IMR-90 (cell line): ENCODE measurements at regions not wholly inside any gene's neighbourhood (a gene's known extent, or its start where the extent isn't known, plus 50 kb on each side); places are given as distances from the start of the nearest gene placed in this dataset.

Source experiments
- ATAC-seq: fragments of 200-7000 bp; cut with Tn5 transposase; 2 replicates; pipeline ENCODE4 v1.9.1; 2020; ENCODE audit warnings: low read depth, mild to moderate bottlenecking, moderate library complexity
- BruUV-seq: library from RNA; stranded (reverse); fragments of 400-500 nt; replicated peaks from 2 replicates; lab custom pipeline; 2021; lab: Mats Ljungman, UMichigan
- CTCF ChIA-PET: fragments of 300-600 bp; formaldehyde crosslinking; extraction: SDS; loops from one replicate; lab custom pipeline; 2021; ENCODE audit warnings: antibody characterized with exemption; lab: Yijun Ruan, JAX
- POLR2A ChIA-PET: fragments of 300-600 bp; sonication (Branson Sonifier 250); formaldehyde crosslinking; loops from one replicate; lab custom pipeline; 2022; ENCODE audit warnings: antibody characterized with exemption; ENCODE audit not compliant: unreplicated experiment; lab: Charles Lee
- DNase-seq: peaks from one replicate; pipeline ENCODE4 v3.0.0; 2013
- H2AFZ ChIP-seq: replicated peaks from 2 replicates; pipeline ENCODE3; 2013; ENCODE audit warnings: low read length, mild to moderate bottlenecking; ENCODE audit not compliant: poor library complexity
- H2AK5ac ChIP-seq: 2 replicates; pipeline ENCODE4 v1.6.1; 2013; ENCODE audit warnings: low read depth, low read length, inconsistent platforms
- H2AK9ac ChIP-seq: replicated peaks from 2 replicates; pipeline ENCODE3; 2013; ENCODE audit warnings: mild to moderate bottlenecking, low read depth, low read length, moderate library complexity; ENCODE audit not compliant: poor library complexity
- H2BK120ac ChIP-seq: 2 replicates; pipeline ENCODE4 v1.6.1; 2013; ENCODE audit warnings: low read depth, low read length, inconsistent platforms
- H2BK15ac ChIP-seq: 3 replicates; pipeline ENCODE4 v1.6.1; 2013; ENCODE audit warnings: low read depth, low read length, inconsistent platforms
- H2BK20ac ChIP-seq: 2 replicates; pipeline ENCODE4 v1.6.1; 2013; ENCODE audit warnings: low read depth, mild to moderate bottlenecking, inconsistent platforms, low read length, moderate library complexity
- H2BK5ac ChIP-seq: 2 replicates; pipeline ENCODE4 v1.6.1; 2013; ENCODE audit warnings: mild to moderate bottlenecking, low read depth, low read length, inconsistent platforms; ENCODE audit not compliant: poor library complexity, severe bottlenecking
- H3K14ac ChIP-seq: replicated peaks from 2 replicates; pipeline ENCODE4 v1.6.1; 2013; ENCODE audit warnings: low read depth, low read length, inconsistent platforms
- H3K18ac ChIP-seq: 2 replicates; pipeline ENCODE4 v1.6.1; 2013; ENCODE audit warnings: low read depth, low read length, control low read depth
- H3K23ac ChIP-seq: 2 replicates; pipeline ENCODE4 v1.6.1; 2013; ENCODE audit warnings: low read depth, low read length, inconsistent platforms
- H3K27ac ChIP-seq: 2 replicates; pipeline ENCODE4 v1.5.1; 2013; ENCODE audit warnings: mild to moderate bottlenecking, control low read depth, low read length; ENCODE audit not compliant: insufficient read depth
- H3K27me3 ChIP-seq: 2 replicates; pipeline ENCODE4 v1.6.1; 2013; ENCODE audit warnings: low read length; ENCODE audit not compliant: control insufficient read depth, insufficient read depth
- H3K36me3 ChIP-seq: 2 replicates; pipeline ENCODE4 v1.6.1; 2013; ENCODE audit warnings: low read length, mixed read lengths; ENCODE audit not compliant: control insufficient read depth, insufficient read depth
- H3K4ac ChIP-seq: 2 replicates; pipeline ENCODE4 v1.6.1; 2013; ENCODE audit warnings: low read depth, low read length, inconsistent platforms
- H3K4me1 ChIP-seq: 2 replicates; pipeline ENCODE4 v1.6.1; 2013; ENCODE audit warnings: low read length, mixed read lengths; ENCODE audit not compliant: control insufficient read depth, insufficient read depth
- H3K4me2 ChIP-seq: 2 replicates; pipeline ENCODE4 v1.6.1; 2013; ENCODE audit warnings: low read depth, mild to moderate bottlenecking, control low read depth, low read length, moderate library complexity
- H3K4me3 ChIP-seq: 2 replicates; pipeline ENCODE4 v1.5.1; 2013; ENCODE audit warnings: low read depth, mild to moderate bottlenecking, control low read depth, low read length, moderate library complexity; ENCODE audit not compliant: insufficient read depth
- H3K56ac ChIP-seq: 2 replicates; pipeline ENCODE4 v1.6.1; 2013; ENCODE audit warnings: low read length, inconsistent platforms; ENCODE audit not compliant: insufficient read depth; ENCODE audit errors: extremely low read depth
- H3K79me1 ChIP-seq, 2 experiments: 2 replicates each; pipeline ENCODE4 v1.6.1; 2013; ENCODE audit warnings: low read length in 2 of 2, inconsistent platforms in 1 of 2, low read depth in 1 of 2
- H3K9ac ChIP-seq: 2 replicates; pipeline ENCODE4 v1.6.1; 2013; ENCODE audit warnings: low read depth, low read length, control low read depth
- H3K9me1 ChIP-seq: 2 replicates; pipeline ENCODE4 v1.6.1; 2013; ENCODE audit warnings: low read length, inconsistent platforms; ENCODE audit not compliant: insufficient read depth
- H3K9me3 ChIP-seq: 2 replicates; pipeline ENCODE4 v1.6.1; 2013; ENCODE audit warnings: low read length; ENCODE audit not compliant: control insufficient read depth, insufficient read depth
- H4K20me1 ChIP-seq: 2 replicates; pipeline ENCODE4 v1.6.1; 2013; ENCODE audit warnings: low read length, inconsistent platforms; ENCODE audit not compliant: insufficient read depth
- H4K5ac ChIP-seq: 2 replicates; pipeline ENCODE4 v1.6.1; 2013; ENCODE audit warnings: mild to moderate bottlenecking, low read depth, low read length, control low read depth
- H4K8ac ChIP-seq, 2 experiments: 2 replicates each; pipeline ENCODE4 v1.6.1; 2013; ENCODE audit warnings: low read depth in 2 of 2, low read length in 2 of 2, control low read depth in 1 of 2, inconsistent platforms in 1 of 2
- H4K91ac ChIP-seq: 2 replicates; pipeline ENCODE4 v1.6.1; 2013; ENCODE audit warnings: low read depth, low read length, inconsistent platforms; ENCODE audit not compliant: insufficient read depth
- BHLHE40 ChIP-seq: fragments of 150-350 bp; IDR thresholded peaks from 2 replicates; pipeline ENCODE4 v1.6.1; 2016; ENCODE audit warnings: mild to moderate bottlenecking, low read depth, low read length
- CEBPB ChIP-seq: IDR thresholded peaks from 2 replicates; pipeline ENCODE4 v1.6.1; 2012; ENCODE audit warnings: low read depth, low read length, improper control_type of control experiment
- CHD1 ChIP-seq: IDR thresholded peaks from 2 replicates; pipeline ENCODE4 v1.6.1; 2012; ENCODE audit warnings: low read depth, low read length, improper control_type of control experiment
- CTCF ChIP-seq: conservative IDR thresholded peaks from 2 replicates; pipeline ENCODE4 v1.5.1; 2012; ENCODE audit warnings: mild to moderate bottlenecking, low read depth, low read length, improper control_type of control experiment
- FOS ChIP-seq: fragments of 150-350 bp; IDR thresholded peaks from 2 replicates; pipeline ENCODE4 v1.6.1; 2016; ENCODE audit warnings: low read depth, low read length
- MAZ ChIP-seq: IDR thresholded peaks from 2 replicates; pipeline ENCODE4 v1.6.1; 2012; ENCODE audit warnings: low read depth, mild to moderate bottlenecking, low read length, improper control_type of control experiment, moderate library complexity, borderline replicate concordance
- MXI1 ChIP-seq: IDR thresholded peaks from 2 replicates; pipeline ENCODE4 v1.6.1; 2012; ENCODE audit warnings: low read depth, mild to moderate bottlenecking, low read length, moderate library complexity, borderline replicate concordance
- NFE2L2 ChIP-seq: fragments of 150-350 bp; IDR thresholded peaks from 2 replicates; pipeline ENCODE4 v1.6.1; 2016; ENCODE audit warnings: low read depth, mild to moderate bottlenecking, low read length
- RAD21 ChIP-seq: IDR thresholded peaks from 2 replicates; pipeline ENCODE4 v1.6.1; 2012; ENCODE audit warnings: low read length, improper control_type of control experiment
- RCOR1 ChIP-seq: IDR thresholded peaks from 2 replicates; pipeline ENCODE4 v1.6.1; 2012; ENCODE audit warnings: mild to moderate bottlenecking, low read length, improper control_type of control experiment; ENCODE audit not compliant: insufficient replicate concordance
- RFX5 ChIP-seq: IDR thresholded peaks from 2 replicates; pipeline ENCODE4 v1.8.0; 2012; ENCODE audit warnings: low read depth, mild to moderate bottlenecking, low read length, moderate library complexity
- USF2 ChIP-seq: fragments of 150-350 bp; IDR thresholded peaks from 2 replicates; pipeline ENCODE4 v1.6.1; 2017; ENCODE audit warnings: mild to moderate bottlenecking, antibody characterized with exemption, low read length, low read depth
- WGBS, 2 experiments: methylation state at CpG; one replicate each; pipeline versions ENCODE4 v1.1.5 to v1.1.7; 2013; ENCODE audit warnings: missing lambda C conversion rate in 2 of 2; ENCODE audit not compliant: insufficient read length in 1 of 2; ENCODE audit errors: extremely low coverage in 2 of 2; 5-methylcytosine and 5-hydroxymethylcytosine counted together
- dilution Hi-C: fragments of 300-500 bp; cut with HindIII; formaldehyde crosslinking; loops from one replicate; pipeline ENCODE4 v1.14.3; 2018; ENCODE audit warnings: low sequenced_read_pairs; ENCODE audit not compliant: unreplicated experiment
- in situ Hi-C: fragments of 300-500 bp; cut with MboI; formaldehyde crosslinking; loops from 3 replicates; pipeline ENCODE4 v1.14.3; 2019; ENCODE audit warnings: low sequenced_read_pairs, inconsistent platforms, mixed read lengths
- intact Hi-C: fragments of 100-400 bp; cut with micrococcal nuclease; formaldehyde crosslinking; loops from 2 replicates; pipeline ENCODE4 v1.10.0; 2022

DNA sequence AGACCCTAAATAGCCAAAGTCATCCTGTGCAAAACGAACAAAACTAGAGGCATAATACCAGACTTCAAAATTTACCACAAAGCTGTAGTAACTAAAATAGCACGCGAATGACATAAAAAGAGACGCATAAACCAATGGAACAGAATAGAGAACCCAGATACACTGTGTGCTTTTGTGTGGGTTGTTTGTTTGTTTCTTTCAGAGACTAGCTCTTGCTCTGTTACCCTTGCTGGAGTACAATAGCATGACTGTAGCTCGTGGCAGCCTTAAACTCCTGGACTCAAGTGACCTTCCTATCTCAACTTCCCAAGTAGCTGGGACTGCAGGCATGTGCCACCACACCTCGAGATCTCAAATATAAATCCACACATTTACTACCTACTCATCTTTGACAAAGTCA lies 1314.6 kb upstream of the GBE1 start:
- Histone ChIP-seq H3K9me3 (no peaks in the 10 kb centered on the region), H2BK20ac (no peak overlapping the region), H3K4me3 (no peak overlapping the region), H2BK5ac (no peak overlapping the region), H4K8ac (no peak overlapping the region), H2AK5ac (no peak overlapping the region), H2BK120ac (no peak overlapping the region), H3K4me1 (no peaks in the 10 kb centered on the region), H4K5ac (no peak overlapping the region), H3K4ac (no peak overlapping the region), H3K79me1 (no peaks in the 10 kb centered on the region), H3K27me3 (no peaks in the 10 kb centered on the region), H3K4me2 (no peak overlapping the region), H3K36me3 (no peaks in the 10 kb centered on the region), H3K9me1 (no peaks in the 10 kb centered on the region), H3K9ac (no peak overlapping the region), H3K27ac (no peak overlapping the region), H2AK9ac (no peak overlapping the region), H4K91ac (no peak overlapping the region), H4K20me1 (no peaks in the 10 kb centered on the region), H3K18ac (no peak overlapping the region), H3K23ac (no peak overlapping the region), H3K14ac (no peak overlapping the region), H3K56ac (no peak overlapping the region), H2AFZ (no peak overlapping the region), H2BK15ac (no peak overlapping the region)
- no TSS peak for BruUV-seq
- no peak for ATAC-seq
- intact Hi-C loops (no loop called here), dilution Hi-C loops (no loop called here), in situ Hi-C loops (no loop called here)
- ChIA-PET POLR2A (no interaction called here), CTCF (no interaction called here)
- no CpG with 5 or more reads among the region's 6 CpGs for WGBS, 2 experiments
- no peak for DNase-seq
- TF ChIP-seq MAZ: no peak
- TF ChIP-seq USF2: no peak
- TF ChIP-seq RCOR1: no peak
- no peak for TF ChIP-seq FOS
- TF ChIP-seq RAD21: no peak
- no peak for TF ChIP-seq NFE2L2
- no peak for TF ChIP-seq MXI1
- TF ChIP-seq CEBPB: no peak
- TF ChIP-seq RFX5: no peak
- TF ChIP-seq BHLHE40: no peak
- TF ChIP-seq CTCF: no peak
- no peak for TF ChIP-seq CHD1
